ENCODE measurements at regions not wholly inside any gene's neighbourhood (a gene's known extent, or its start where the extent isn't known, plus 50 kb on each side); places are given as distances from the start of the nearest gene placed in this dataset.

- no peaks in the 10 kb centered on the region for H3K36me3 ChIP-seq (ENCODE audit: control insufficient read depth, insufficient read depth, low read length)
- no peak overlapping the region for H3K4me3 ChIP-seq (replicated peaks; ENCODE audit: low read depth, low read length)
- DNase-seq (ENCODE audit: extremely low read depth, insufficient read length), result no peak
- TF ChIP-seq, protein P1, sequence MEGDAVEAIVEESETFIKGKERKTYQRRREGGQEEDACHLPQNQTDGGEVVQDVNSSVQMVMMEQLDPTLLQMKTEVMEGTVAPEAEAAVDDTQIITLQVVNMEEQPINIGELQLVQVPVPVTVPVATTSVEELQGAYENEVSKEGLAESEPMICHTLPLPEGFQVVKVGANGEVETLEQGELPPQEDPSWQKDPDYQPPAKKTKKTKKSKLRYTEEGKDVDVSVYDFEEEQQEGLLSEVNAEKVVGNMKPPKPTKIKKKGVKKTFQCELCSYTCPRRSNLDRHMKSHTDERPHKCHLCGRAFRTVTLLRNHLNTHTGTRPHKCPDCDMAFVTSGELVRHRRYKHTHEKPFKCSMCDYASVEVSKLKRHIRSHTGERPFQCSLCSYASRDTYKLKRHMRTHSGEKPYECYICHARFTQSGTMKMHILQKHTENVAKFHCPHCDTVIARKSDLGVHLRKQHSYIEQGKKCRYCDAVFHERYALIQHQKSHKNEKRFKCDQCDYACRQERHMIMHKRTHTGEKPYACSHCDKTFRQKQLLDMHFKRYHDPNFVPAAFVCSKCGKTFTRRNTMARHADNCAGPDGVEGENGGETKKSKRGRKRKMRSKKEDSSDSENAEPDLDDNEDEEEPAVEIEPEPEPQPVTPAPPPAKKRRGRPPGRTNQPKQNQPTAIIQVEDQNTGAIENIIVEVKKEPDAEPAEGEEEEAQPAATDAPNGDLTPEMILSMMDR (IDR thresholded peaks at IDR 0.05; ENCODE audit: insufficient read depth, low read length, poor library complexity, severe bottlenecking), result no peak
- no peaks in the 10 kb centered on the region for H3K27me3 ChIP-seq (replicated peaks; ENCODE audit: control insufficient read depth, insufficient read depth, low read length)
These were observed 124.6 kb downstream of the BACH1 start for GRCh38 chr21:29423099-29423870.

GRCh38 chr21:29424728-29425127, 126.0 kb downstream of the BACH1 start:
- Histone ChIP-seq H3K4me3 (replicated peaks; ENCODE audit: low read depth, low read length) (no peak overlapping the region), H3K36me3 (ENCODE audit: control insufficient read depth, insufficient read depth, low read length) (no peaks in the 10 kb centered on the region), H3K27me3 (replicated peaks; ENCODE audit: control insufficient read depth, insufficient read depth, low read length) (no peaks in the 10 kb centered on the region)
- TF ChIP-seq, protein P1 (IDR thresholded peaks at IDR 0.05; ENCODE audit: insufficient read depth, low read length, poor library complexity, severe bottlenecking), result no peak
- no peak for DNase-seq (ENCODE audit: extremely low read depth, insufficient read length)

GRCh38 chr21:29429218-29429617, 130.5 kb downstream of the BACH1 start:
- TF ChIP-seq, protein P1 (IDR thresholded peaks at IDR 0.05; ENCODE audit: insufficient read depth, low read length, poor library complexity, severe bottlenecking), result no peak
- no peak for DNase-seq (ENCODE audit: extremely low read depth, insufficient read length)
- Histone ChIP-seq H3K27me3 (replicated peaks; ENCODE audit: control insufficient read depth, insufficient read depth, low read length) (no peaks in the 10 kb centered on the region), H3K36me3 (ENCODE audit: control insufficient read depth, insufficient read depth, low read length) (no peaks in the 10 kb centered on the region), H3K4me3 (replicated peaks; ENCODE audit: low read depth, low read length) (no peak overlapping the region)

DNA sequence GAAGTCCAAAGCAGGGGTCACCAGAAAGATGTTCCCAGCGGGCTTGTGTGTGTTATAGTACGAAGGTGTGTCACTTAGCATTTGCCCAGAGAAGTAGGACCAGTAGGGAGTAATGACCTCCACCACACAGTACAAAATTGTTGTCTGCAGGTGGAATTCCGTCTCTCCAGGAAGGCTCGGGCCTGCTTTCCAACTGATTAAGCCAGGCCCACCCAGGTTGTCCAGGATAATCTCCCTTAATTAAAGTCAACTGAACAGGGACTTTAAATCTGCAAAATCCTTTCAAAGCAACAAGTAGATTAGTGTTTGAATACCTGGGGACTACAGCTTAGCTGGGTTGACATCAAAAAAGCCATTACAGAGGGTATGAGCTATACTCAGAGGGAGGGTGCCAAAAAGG, 131.3 kb downstream of the BACH1 start:
- no peaks in the 10 kb centered on the region for H3K36me3 ChIP-seq (ENCODE audit: control insufficient read depth, insufficient read depth, low read length)
- no peak for DNase-seq (ENCODE audit: extremely low read depth, insufficient read length)
- no peak overlapping the region for H3K4me3 ChIP-seq (replicated peaks; ENCODE audit: low read depth, low read length)
- no peaks in the 10 kb centered on the region for H3K27me3 ChIP-seq (replicated peaks; ENCODE audit: control insufficient read depth, insufficient read depth, low read length)
- TF ChIP-seq, protein P1 (IDR thresholded peaks at IDR 0.05; ENCODE audit: insufficient read depth, low read length, poor library complexity, severe bottlenecking), result no peak

DNA sequence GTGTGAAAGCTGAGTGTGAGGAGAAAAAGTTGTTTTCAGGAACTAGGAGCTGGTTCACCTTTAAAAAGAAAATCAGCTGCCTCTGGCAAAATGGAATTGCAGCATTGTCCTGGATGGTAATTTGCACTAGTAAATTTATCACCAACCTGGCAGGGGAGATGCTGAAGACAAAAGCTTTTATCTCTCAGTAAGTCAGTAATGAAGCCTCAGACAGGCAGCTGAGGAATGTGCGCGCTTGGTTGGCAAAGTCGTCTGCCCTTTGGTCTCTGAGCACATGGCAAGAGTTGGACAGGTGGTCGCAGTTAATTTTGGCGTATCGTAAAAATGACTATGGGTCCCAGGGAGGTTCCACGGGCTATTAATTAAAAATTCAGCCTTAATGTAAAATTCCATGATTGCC, 131.9 kb downstream of the BACH1 start:
- TF ChIP-seq, protein P1 (IDR thresholded peaks at IDR 0.05; ENCODE audit: insufficient read depth, low read length, poor library complexity, severe bottlenecking), result no peak
- H3K36me3 ChIP-seq (ENCODE audit: control insufficient read depth, insufficient read depth, low read length), result no peaks in the 10 kb centered on the region
- H3K27me3 ChIP-seq (replicated peaks; ENCODE audit: control insufficient read depth, insufficient read depth, low read length), result no peaks in the 10 kb centered on the region
- DNase-seq (ENCODE audit: extremely low read depth, insufficient read length), result no peak
- H3K4me3 ChIP-seq (replicated peaks; ENCODE audit: low read depth, low read length), result no peak overlapping the region

Data from GM06990 (cell line).